Activated CD4-positive, alpha-beta T cell treated with anti-CD3 and anti-CD28 coated beads for 48 hours (primary cell): ENCODE measurements at regions not wholly inside any gene's neighbourhood (a gene's known extent, or its start where the extent isn't known, plus 50 kb on each side); places are given as distances from the start of the nearest gene placed in this dataset.

Source experiments
- DNase-seq: peaks from one replicate; pipeline ENCODE4 v3.0.0-alpha.2; 2020

DNA sequence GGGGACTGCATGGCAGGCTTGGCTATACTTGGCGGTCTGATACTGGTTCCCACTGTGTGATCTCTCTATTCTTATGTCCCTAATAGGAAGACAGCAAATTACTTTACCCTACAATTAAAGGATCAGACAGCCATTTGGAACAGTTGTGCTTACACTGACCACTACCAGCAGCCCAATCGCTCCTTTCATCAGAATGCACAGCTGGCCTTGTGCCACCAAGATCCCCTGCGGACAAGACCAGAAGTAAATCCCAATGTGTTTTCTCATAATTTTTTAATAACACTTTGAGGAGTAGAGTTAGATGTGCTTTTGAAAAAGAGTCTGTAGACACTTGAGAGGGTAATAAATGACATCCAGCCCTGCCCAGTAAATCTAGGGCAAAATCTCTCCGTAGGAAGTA is 297.2 kb upstream of the ZNF32 start:
- DNase-seq, result no peak

DNA sequence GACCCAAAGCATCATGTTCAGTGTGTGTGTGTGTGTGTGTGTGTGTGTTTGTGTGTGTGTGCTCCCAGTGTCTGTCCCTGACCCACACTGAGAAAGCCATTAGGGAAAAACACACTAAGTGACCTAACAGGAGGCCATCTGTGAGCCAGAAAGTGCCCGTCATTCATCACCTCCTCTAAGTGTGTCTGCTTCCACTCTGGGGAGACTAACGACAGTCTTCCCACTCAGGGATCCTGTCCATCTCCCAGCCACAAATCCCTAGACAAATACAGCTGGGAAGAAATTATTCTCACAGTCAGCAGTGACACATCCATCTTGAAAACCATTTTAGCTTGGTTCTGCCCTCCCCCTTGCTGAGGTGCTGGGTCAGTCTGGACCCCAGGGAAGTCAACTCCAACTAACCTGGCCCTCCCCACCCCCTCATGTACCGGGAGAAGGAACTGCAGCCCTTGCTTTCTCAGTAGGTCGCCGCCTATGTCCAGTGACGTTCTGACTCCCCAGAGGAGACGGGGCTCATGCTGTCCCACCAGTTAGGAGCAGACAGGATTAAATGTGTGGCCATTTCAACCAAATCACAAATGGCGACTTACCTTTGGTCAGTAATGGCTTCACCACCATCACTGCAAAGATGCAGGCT is 296.5 kb upstream of the ZNF32 start:
- DNase-seq, result no peak

- no peak for DNase-seq
Measured at GRCh38 chr10:43944381-43945093, 295.9 kb upstream of the ZNF32 start.

GRCh38 chr10:43943818-43944360 is 295.2 kb upstream of the ZNF32 start:
- no peak for DNase-seq

- DNase-seq, result no peak
Measured at GRCh38 chr10:43943119-43943817, 294.6 kb upstream of the ZNF32 start.

GRCh38 chr10:43942096-43942850 is 293.6 kb upstream of the ZNF32 start:
- DNase-seq, result no peak

DNA sequence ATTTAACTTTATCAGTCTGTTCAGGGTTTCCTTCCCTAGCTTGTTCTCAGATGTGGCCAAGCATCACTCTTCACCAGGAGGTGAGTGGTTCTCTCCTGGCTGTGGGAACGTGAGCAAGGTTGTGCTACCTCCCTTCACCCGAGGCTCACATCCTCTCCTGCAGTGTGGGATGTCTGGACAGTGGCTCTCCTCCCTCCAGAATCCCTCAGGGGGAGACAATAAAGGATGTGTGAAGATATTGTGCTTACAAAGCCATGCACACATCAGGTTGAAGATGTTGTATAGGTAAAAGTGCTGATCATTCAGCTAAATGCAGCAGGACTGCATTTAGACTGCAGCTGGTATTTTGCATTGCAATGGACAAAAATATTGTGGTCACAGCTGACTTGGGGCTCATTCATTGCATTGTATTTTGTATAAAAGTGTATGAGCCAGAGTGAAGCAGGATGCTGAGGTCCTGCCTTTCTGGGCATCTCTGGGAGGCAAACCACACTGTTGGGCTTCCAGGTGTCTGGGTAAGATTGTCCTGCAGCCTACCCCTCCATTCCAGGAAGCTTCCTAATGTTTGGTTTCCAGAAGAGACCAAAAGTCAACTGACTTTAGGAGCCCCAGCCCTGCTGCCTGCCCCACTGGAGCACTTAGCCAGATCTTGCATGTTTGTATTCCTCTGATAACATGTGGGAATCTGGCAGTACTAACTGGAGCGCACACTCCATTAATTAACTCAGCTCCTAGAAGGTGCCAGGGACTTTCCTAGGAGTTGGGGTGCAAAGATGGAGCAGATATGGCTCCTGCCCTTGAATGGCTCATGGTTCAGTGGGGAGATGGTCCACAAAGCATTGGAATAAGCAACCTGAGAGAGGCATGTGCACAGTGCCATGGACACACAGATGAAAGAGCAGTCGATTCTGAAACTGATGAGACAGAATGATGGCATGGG is 292.5 kb upstream of the ZNF32 start:
- DNase-seq, result no peak

GRCh38 chr10:43939939-43940820 is 291.5 kb upstream of the ZNF32 start:
- DNase-seq, result no peak

- DNase-seq, result no peak
Measured at GRCh38 chr10:43939389-43939938, 290.8 kb upstream of the ZNF32 start.

DNA sequence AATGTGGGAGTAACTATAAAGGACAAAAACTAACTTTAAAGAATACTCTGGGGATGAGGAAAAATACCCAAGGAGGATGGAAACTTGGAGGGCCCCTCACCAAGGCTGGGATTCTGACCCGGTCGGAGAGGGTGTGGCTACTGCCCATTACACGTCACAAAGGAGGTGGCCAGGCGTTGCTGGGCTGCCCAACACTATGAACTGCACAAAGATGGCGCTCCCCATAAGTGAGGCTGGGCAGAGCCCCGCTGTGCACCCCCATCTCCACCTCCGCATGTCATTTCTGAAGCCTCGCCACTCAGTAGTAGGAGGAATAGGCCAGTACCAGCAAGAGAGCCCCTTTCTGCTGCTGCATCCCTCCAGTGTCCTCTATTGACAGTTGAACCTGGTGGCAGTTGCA is 290.1 kb upstream of the ZNF32 start:
- DNase-seq, result no peak

- no peak for DNase-seq
Measured at GRCh38 chr10:43931308-43931930, 282.7 kb upstream of the ZNF32 start.

DNA sequence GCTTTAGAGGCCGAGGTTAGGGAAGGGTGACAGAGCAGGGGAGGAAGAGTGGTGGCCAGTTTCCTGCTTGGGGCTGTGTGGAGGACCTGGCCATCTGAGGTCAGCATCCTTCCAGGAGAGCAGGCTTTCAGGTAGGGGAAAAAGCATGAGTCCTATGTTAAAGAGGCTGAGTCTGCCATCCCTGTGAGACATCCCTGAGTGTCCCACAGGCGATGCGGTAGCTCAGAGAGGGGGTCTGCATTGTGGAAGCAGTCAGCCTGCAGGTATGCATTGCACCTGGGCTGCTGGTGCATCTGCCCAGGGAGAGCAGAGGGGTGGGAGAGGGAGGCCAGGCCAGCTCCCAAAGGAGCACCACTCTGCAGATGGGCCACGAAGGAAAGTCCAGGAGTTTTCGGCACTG is 282.1 kb upstream of the ZNF32 start:
- DNase-seq, result no peak

- DNase-seq, result no peak
Measured at GRCh38 chr10:43930243-43930642, 281.6 kb upstream of the ZNF32 start.

DNA sequence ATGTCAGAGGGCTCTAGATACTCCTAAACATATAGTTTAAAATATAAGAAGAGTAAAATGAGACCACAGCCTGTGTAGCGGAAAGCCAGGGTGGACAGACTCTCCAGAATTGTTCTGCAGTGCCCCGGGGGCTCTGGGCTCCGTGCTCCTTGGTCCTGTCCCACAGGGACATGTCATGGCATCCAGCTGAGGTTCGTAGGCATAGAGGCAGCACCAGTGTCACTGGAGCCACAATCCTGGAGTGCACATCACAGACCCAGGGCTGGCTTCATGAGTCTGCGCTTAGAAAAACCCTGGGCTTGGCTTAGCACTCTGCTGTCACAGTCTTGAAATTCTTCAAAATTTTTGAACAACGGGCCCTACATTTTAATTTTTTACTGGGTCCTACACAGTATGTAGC is 280.4 kb upstream of the ZNF32 start:
- DNase-seq, result no peak

DNA sequence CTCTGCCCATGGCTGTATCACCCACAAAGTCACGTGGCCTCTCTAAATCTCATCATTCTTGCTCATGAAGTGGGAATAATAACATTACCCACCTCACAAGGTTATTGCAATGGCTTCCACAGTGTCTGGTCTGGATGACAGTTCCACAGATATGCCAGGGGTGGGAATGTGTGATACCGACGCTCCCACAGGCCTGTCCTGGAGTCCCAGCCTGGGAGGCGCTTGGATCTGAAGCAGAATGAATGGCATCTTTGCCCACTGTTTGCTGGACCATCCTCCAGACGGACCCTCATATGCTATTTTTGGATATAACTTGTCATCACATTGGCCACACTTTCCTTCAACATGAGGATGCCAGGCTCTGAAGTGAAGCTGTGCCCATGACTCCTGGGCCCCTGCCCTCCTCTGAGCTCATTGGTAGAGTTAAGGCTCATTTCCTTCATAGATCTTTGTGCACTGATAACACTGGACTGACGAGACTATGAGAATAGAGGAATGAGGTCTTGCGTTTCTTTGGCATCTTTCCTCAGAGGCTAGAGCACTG is 279.8 kb upstream of the ZNF32 start:
- no peak for DNase-seq

DNA sequence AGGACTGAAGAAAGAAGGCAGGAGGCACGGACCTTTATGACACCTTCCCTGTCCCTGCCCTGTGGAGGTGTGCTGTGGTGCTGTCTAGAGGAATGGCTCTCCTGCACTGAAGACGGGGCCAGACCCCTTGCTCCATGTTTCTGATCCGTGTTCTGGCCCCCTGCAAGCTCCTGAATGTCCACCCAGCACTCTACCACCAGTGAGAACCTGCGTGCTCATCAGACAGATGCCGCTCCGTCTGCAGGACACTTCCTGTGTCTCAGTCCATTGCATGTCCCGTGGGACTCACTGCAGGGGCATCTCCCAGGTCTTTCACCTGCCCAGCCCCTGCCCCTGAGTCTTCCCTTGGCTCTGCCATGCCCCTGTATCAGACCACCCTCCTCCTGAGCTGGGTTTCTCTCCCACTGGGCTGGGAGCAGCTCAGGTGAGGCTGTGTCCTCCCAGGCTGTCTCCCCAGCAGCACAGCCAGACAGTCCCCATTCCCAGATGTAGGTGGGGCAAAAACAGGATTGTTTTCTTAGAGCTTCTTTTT is 278.3 kb upstream of the ZNF32 start:
- DNase-seq, result no peak

- no peak for DNase-seq
Measured at GRCh38 chr10:43926371-43926770, 277.7 kb upstream of the ZNF32 start.

DNA sequence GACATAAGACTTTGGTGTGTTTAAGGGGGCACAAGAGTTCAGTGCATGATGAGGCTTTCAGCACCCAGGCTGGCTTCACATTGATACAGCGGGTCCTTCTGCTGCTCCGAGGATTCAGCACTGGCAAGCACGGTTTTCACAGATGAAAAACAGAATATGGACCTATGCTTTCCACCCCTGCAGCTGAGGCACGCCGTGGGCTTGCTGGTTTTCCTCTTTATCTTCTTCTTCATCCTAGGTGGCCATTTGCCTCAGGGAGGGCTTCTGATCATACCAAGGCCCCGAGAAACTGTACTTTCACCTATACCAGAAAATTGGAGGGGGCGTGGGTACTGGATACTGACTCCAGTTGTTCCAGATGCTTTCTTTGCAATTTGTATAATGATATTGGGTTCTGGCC is 277.1 kb upstream of the ZNF32 start:
- no peak for DNase-seq

- DNase-seq, result no peak
Measured at GRCh38 chr10:43923328-43923727, 274.6 kb upstream of the ZNF32 start.
